HG02763 (cell line): ENCODE measurements at regions not wholly inside any gene's neighbourhood (a gene's known extent, or its start where the extent isn't known, plus 50 kb on each side); places are given as distances from the start of the nearest gene placed in this dataset.
"Not testable (repeated sequence)": the region's sequence is repeated elsewhere in the genome, so short reads cannot be mapped to it uniquely, and the experiment has no call there.

Experiments
- ATAC-seq: cut with Tn5 transposase; IDR thresholded peaks from one replicate; pipeline ENCODE4 v1.9.1; 2021; ENCODE audit warnings: mild to moderate bottlenecking, moderate library complexity; ENCODE audit not compliant: unreplicated experiment

DNA sequence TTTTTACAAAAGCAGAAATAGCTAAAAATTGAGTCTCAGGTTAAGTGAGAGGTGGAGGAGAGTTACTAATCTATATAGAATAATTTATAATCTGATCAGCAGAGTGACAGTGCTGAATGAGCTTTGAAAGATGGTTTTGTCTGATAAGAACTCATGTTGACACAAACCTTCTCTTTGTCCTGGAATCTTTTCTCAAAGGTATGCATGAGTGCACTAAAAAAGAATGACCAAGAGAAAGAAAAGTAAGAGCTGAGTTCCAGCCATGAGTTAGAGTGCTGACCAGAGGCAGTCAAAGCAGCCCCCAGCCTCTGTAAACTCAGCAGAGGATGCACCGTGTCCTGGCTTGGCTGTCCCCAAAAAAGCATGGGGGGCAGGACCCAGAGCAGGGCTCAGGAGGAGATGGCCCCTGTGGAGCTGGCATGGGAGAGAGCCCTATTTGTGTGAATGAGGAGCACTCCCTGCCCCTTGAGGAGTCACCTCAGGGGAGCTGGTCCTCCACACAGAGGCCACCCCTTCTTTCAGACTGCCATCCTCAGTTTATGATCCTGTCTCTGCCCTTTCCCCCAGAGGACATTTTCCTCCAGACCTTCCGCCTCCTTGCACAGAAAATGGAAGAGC is 129.8 kb downstream of the SEC23A start:
- ATAC-seq: no peak

DNA sequence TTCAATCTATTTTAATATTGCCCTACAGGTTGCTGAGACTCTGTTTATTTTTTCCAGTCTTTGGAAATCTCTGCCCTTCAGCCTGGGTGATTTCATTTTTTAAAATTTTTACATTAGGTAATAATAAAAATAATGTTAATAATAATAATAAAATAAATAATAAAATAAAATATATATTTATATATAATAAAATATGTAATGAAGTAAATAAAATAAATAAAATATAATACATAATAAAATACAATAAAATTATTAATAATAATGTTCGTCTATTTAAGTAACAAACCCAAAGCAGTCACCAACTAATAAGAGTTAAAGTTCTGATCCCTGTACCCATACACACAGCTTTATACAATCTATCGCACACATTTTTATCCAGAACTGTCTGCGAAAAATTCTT is 130.5 kb downstream of the SEC23A start:
- ATAC-seq: no peak

DNA sequence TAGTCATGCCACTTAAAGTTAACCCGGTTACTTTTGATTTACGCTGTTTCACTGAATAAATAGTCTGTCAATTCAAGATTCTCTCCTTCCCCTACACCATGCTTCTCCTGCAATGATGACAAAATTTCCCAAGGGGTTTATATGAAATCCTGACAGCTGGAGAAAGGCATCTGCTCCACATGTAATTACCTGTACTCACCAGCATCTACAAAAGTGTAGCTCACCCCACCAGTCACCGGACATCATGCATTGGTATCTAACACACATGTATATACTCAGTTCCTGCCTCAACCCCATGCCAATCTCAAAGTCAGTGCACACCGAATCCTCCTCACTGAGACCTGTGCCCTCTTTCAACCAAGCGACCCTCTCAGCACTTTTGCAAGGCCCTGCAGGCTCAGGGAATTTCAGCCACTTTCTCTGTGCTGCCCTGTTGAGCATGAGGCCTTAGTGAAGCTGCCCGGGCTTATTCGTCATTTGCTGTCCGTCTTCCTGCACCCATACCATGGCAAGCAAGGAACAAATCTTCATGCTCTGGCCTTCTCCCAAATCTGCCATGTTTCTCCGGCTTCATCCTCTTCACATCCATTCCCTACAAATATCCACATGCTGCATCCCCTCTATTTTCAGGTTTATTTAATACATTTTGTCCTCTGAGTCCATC is 131.6 kb downstream of the SEC23A start:
- no peak for ATAC-seq

DNA sequence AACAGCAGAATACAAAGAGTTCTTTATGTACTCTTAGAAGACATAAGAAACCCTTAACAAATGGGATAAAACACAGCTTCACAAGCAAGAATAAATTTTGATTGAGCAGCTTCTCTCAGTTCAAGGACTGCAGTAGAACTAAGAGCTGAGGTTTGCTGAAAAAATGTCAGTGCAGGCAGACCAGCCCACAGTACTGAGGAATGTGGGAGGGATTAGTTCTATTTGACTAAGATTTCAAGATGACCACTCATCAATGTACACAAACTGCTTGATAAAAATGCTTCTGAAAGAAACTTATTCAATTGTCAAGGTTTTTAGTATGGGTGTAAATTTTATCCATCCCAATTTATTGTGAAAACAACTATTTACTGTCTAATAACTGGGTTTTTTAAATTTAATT is 138.4 kb downstream of the SEC23A start:
- no peak for ATAC-seq

DNA sequence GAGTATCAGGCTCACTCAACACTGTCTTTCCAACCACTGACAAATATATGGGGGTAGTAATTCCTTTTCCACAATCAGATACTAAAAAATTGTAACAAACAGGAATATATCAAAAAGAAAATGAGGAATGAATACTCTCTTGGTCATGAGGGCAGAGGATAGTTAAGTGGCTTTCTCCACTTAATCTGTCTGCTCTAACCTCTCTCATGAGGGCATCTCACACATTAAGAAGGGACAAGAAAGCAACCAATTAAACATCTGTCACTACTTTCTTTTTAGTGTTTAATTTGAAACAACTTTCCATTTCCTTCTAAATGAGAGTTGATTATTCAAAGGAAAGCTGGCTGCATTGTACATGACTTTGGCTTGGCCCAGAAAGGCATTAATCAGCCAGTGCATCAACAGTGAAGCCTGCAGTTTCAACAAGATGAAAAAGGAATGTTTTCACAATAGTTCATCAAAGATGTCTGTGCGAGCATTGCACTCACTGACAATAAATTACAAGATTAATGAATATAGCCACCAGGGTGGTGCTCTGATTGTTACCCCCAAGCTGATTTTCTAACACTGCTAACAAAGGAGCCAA is 142.0 kb downstream of the SEC23A start:
- ATAC-seq: no peak

DNA sequence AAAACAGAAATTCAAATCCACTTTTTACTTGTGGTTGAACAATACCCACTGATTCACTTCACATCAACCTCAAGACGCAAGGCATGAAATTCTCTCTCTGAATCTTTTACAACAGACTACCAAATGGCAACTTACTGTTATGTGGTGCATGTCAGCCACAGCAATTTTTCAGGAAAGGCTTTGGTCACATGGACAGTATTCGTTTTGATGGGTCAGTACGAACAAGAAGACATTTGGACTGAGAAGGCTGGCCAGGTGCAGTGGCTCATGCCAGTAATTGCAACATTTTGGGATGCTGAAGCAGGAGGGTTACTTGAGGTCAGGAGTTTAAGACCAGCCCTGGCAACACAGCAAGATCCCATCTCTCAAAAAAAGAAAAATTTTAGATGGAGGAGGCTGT is 144.0 kb downstream of the SEC23A start:
- no peak for ATAC-seq

DNA sequence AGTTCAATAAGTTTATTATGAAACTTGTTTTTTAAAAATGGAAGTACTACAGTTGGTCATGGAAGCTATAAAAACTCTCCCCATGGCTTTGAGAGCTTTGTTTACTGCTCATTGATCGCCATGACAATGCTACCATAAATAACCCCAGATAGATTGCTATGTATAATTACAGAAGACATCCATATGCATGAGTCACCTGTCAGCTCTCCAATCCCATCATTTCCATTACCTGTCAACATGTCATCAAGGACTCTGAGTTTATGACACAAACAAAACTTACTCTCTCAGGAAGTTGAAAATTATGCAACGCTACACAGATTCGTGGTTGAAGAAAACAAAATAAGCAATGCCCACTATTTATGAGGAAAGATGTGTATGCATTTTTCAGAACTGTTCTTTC is 144.4 kb downstream of the SEC23A start:
- no peak for ATAC-seq

DNA sequence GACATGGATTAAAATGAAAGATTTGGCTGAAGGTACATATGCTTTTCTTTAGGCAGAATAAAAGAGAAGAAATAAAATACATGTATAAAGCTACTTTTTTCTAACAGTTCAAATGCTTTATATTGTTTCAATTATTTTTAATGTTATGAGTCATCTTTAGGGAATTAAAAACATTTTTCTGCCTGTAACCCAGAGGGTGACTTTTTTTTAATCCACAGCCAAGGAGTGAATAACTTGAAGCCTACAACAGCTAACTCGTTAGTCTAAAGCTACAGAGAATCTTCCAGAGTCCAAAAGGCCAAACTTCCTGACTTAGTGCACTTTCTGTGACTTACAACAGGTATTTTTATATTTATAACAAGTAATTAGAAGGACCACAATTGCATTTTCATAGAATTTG is 151.6 kb downstream of the SEC23A start:
- no peak for ATAC-seq

DNA sequence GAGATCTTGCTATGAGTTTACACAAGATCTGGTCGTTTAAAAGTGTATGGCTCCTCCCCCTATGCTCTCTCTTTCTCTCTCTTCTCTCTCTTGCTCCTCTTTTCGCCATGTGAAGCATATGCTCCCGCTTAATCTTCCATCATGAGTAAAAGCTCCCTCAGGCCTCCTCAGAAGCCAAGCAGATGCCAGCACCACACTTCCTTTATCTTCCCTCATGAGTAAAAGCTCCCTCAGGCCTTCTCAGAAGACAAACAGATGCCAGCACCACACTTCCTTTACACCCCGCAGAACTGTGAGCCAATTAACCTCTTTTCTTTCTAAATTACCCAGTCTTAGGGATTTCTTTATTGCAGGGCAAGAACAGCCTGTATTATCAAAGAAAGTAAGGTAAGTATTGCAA is 152.4 kb downstream of the SEC23A start:
- ATAC-seq: no peak

DNA sequence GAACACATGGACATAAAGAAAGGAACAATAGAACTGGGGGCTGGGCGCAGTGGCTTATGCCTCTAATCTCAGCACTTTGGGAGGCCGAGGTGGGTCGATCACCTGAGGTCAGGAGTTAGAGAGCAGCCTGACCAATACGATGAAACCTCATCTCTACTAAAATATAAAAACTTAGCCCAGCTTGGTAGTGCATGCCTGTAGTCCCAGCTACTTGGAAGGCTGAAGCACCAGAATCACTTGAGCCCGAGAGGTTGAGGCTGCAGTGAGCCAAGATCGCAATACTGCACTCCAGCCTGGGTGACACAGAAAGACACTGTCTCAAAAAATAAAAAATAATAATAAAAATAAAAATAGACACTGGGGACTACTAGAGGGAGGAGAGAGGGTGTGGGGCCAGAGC is 154.5 kb downstream of the SEC23A start:
- no peak for ATAC-seq

DNA sequence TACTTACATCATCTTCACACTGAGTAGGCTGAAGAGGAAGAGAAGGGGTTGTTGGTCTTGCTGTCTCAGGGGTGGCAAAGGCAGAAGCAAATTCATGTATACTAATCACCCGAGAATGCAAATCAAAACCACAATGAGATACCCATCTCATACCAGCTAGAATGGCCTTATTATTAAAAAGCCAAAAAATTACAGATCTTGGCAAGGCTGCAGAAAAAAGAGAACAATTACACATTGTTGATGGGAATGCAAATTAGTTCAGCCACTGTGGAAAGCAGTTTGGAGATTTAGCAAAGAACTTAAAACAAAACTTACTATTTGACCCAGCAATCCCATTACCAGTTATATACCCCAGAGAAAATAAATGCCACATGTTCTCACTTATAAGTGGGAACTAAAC is 154.9 kb downstream of the SEC23A start:
- no peak for ATAC-seq

DNA sequence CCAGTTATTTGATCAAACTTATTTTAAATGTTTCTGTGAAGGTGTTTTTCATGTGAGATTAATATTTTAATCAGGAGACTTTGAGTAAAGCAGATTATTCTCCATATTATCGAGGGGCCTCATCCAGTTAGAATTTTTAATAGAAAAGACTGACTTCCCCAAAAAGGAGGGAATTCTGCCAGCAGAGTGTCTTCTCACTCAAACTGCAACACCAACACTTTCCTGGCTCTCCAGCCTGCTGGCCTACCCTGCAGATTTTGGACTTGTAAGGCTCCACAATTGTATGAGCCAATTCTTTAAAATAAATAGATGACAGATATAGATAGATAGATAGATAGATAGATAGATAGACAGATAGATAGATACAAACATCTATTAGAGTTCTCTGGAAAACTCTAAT is 155.7 kb downstream of the SEC23A start:
- no peak for ATAC-seq

DNA sequence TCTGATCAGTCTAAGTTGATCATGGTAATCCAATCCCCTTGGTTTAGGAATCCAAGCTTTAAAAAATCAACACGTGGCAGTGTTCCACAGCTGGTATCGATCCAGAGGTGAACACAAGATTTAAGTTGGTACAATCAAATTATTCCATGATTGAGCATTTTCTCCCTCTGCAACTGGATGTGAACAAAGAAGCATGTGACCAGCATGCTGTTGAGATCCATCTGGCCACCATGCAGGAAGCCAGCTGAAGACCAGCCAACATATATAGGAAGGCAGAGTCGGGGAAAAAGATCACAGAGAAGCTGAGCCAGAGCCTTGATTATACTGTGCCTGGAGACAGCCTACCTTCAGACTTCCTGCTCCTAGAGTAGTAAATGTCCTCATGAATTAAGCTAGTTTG is 158.3 kb downstream of the SEC23A start:
- no peak for ATAC-seq

DNA sequence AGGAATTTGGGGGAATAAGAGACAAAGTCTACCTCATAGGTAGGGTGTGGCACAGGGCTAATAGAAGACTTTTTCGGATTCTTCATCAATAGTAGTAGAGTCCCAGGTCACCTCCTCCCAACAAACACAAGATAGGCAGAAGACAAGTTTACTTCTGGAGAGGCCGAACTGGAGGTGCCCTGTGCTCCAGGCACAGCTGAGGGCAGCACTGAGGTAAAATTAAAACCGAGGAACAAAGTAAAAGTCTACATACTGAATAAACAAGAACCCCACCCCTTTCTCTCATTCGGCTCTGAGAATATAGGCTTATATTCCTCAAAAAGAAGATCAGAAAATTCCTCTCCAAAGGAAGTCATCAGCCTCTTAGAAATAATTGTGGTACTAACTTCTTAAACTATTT is 161.5 kb downstream of the SEC23A start:
- ATAC-seq: no peak

DNA sequence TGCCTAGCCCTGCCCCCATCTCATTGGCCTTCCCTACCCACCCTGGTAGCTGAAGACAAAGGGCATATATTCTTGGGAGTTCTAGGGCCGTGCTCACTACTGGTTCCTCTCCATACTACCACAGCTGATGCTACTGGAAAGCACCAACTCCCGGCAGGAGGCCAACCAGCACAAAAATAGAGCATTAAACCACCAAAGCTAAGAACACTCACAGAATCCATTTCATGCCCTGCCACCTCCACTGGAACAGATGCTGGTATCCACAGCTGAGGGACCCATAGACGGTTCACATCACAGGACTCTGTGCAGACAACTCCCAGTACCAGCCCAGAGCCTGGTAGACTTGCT is 170.4 kb downstream of the SEC23A start:
- ATAC-seq: not testable (repeated sequence)

DNA sequence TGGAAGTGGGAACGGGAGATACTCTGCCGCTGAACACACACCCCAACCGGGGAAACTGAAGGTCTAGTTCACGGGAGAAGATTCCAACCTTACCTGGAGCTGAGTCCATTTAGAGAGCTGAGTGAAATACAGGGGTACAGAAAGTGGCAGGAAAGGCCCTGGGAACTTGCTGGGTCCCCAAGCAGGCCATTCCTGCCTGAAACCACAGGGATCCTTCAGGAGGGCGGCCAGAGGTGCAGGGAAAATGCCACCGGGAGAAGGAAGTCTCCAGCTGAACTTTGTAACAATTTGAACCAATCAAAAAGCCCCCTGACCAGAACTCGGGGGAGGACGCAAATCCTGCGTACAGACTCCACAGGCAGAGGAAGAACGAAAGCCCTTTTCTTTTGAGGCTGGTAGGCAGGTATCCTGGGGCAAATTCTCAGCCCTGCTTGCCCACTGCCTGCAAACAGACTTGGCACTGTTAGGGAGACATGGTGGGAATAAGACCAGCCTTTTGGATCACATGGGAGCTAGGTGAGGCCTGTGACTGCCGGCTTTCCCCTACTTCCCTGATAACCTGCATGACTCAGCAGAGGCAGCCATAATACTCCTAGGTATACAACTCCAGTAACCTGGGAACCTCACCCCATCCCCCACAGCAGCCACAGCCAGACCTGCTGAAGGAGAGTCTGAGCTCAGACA is 170.9 kb downstream of the SEC23A start:
- no peak for ATAC-seq

DNA sequence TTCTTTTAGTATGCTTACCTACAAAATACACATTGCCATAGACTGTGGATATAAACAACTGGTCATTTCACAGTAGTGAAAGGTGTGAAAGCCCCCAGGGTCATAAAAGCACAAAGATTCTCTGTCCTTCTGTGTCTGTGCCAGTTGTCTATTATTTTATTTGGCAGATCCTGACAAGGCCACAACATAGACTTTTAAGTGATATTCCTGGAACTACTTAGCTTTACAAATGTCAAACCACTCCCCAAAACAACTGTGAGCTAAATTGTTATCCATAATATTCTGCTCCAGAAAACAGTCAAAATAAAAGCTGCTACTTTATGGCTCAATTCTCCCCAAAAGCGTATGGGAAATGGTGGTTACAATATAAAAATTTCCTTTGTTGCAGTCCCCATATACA is 172.1 kb downstream of the SEC23A start:
- ATAC-seq: no peak

DNA sequence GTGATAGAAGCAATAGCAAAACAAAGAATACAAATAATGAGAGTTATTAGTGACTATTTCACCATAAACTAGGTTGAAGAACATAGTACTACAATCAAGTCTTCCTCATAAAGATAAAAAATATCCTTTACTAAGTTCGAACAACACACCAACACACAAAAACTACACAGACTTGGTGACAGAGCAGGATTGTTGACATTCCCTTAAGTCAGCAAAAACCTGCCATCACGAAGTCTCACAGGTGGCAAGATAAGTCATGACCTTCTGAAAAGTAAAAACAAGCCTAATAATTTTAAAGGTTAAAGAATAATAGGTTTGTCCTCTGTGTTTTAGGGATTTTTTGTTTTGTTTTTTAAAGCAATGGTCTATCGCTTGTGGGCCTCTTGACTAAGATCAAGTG is 173.0 kb downstream of the SEC23A start:
- no peak for ATAC-seq

DNA sequence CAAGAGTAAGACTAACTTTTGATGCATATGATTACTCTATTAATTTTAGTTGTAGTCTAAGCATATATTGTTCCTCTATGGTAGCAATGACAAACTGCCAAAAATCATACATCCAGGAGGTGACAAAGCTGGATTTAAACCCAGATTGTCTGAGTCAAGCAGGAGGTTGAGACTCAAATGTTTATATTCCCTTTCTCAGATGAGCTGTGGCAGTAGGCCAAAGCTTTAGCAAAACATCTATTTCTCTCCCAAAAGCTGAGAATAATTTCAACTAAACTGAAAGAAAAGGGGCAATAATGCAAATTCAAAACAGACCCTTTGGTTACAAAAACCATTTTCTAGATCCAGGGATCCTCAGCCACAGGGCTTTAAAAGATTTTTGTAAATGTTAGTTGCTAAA is 173.6 kb downstream of the SEC23A start:
- ATAC-seq: no peak

DNA sequence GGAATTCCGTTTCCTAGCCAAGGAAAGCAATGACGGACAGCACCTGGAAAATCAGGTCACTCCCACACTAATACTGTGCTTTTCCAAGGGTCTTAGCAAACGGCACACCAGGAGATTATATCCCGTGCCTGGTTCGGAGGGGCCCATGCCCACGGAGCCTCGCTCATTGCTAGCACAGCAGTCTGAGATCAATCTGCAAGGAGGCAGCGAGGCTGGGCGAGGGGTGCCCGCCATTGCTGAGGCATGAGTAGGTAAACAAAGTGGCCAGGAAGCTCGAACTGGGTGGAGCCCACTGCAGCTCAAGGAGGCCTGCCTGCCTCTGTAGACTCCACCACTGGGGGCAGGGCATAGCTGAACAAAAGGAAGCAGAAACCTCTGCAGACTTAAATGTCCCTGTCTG is 181.1 kb downstream of the SEC23A start:
- not testable (repeated sequence) for ATAC-seq

DNA sequence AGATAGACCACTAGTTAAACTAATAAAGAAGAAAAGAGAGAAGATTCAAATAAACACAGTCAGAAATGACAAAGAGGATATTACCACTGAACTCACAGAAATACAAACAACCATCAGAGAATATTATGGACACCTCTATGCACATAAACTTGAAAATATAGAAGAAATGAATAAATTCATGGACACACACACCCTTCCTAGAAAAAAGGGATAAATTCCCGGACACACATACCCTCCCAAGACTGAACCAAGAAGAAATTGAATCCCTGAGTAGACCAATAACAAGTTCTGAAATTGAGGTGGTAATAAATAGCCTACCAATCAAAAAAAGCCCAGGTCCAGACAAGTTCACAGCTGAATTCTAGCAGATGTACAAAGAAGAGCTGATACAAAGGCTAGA is 187.9 kb downstream of the SEC23A start:
- ATAC-seq: no peak

DNA sequence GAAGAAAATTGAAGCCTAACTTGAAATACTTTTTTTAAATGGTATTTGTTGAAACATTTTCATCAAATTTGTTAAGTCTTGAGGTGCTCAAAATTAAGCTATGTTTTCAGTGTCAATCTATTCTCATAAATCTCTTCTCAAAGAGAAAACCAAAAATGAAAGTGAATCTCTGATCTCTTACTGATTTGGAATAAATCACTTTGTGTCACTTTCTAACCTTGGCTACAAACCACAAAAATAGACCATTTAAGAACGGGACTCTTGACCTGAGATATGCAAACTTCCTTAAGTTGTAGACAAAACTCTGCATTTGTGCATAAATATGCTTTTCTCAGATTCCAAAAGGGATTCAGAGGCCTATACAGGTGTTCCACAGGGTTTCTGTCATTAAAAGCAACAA is 192.9 kb downstream of the SEC23A start:
- ATAC-seq: no peak
